Keratinocyte (primary cell): ENCODE measurements at regions not wholly inside any gene's neighbourhood (a gene's known extent, or its start where the extent isn't known, plus 50 kb on each side); places are given as distances from the start of the nearest gene placed in this dataset.

Experiments used
- CTCF ChIP-seq, 3 experiments: IDR thresholded peaks in 1 of 3; conservative IDR thresholded peaks in 1 of 3; optimal IDR thresholded peaks in 1 of 3; 2 replicates in 2 of 3; 3 replicates in 1 of 3; pipeline versions ENCODE3 to v1.5.1; 2011; ENCODE audit warnings: low read length in 3 of 3, mild to moderate bottlenecking in 3 of 3, moderate library complexity in 2 of 3, control low read depth in 1 of 3, inconsistent platforms in 1 of 3; ENCODE audit not compliant: insufficient read depth in 2 of 3; ENCODE audit errors: extremely low read depth in 1 of 3
- EZH2 ChIP-seq: IDR thresholded peaks from one replicate; pipeline ENCODE4 v1.6.1; 2012; ENCODE audit warnings: inconsistent platforms, mild to moderate bottlenecking, low read length, moderate library complexity

DNA sequence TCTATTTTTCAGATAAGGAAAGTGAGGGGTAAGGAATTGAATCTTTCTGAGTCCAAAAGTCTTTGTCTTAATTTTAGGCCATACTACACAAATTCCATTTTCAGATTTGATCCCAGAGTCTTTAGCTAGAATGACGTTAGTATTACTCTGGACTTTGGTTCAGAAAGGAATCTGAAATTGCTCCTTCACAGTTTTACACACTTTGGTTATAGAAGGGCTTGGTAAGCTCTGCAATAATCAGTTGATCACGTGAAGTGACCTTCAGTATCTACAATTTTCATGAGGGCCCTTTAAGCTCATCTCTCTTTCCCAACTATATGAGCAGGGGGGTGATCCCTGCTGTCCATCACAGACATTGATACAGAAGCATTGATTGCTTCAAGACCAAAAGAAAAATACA is 103.4 kb upstream of the ESRRG start:
- TF ChIP-seq CTCF (optimal IDR thresholded peaks at IDR 0.05 in 1 of 3, IDR thresholded peaks at IDR 0.05 in 1 of 3, conservative IDR thresholded peaks at IDR 0.05 in 1 of 3; ENCODE audit: extremely low read depth in 1 of 3, insufficient read depth in 2 of 3, low read length in 3 of 3) (no peak), EZH2 (no peak)
